Stomach (tissue), 4 donors: ENCODE measurements at regions not wholly inside any gene's neighbourhood (a gene's known extent, or its start where the extent isn't known, plus 50 kb on each side); places are given as distances from the start of the nearest gene placed in this dataset.

ENCODE experiments used
- CTCF ChIP-seq, 7 experiments: fragments of 450-650 bp in 4 of 7; fragments of 200-600 bp in 3 of 7; sonication (generic) in 3 of 7; IDR thresholded peaks; one replicate each; pipeline ENCODE4 v1.5.1; 2016 to 2019; ENCODE audit warnings: antibody characterized with exemption in 7 of 7, control low read depth in 2 of 7, mild to moderate bottlenecking in 1 of 7
- POLR2A ChIP-seq, 4 donors: fragments of 450-650 bp; IDR thresholded peaks; one replicate each; pipeline ENCODE4 v1.6.1; 2016; ENCODE audit warnings: antibody characterized with exemption in 4 of 4, control low read depth in 2 of 4, mild to moderate bottlenecking in 1 of 4, moderate library complexity in 1 of 4
- POLR2AphosphoS5 ChIP-seq, 3 donors: sonication (generic); formaldehyde crosslinking; IDR thresholded peaks; one replicate each; pipeline ENCODE4 v1.6.1; 2016; ENCODE audit warnings: antibody characterized with exemption in 3 of 3

DNA sequence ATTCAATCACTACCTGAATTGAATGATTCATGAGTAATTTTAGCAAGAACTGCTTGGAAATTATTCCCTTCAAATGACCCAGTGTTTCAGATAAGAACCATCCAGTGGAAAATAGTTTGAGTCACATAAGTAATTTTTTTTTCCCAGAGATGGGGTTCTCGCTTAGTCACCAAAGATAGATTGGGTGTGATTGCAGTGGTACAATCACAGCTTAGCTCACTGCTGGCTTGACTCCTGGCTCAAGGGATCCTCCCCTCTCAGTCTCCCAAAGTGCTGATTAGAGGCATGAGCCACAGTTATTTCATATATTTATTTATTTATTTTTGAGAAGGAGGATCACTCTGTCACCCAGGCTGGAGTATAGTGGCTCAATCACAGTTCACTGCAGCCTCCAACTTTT is 574.5 kb upstream of the ARRDC3 start:
- TF ChIP-seq CTCF (IDR thresholded peaks at IDR 0.05) = no peak
- no peak for TF ChIP-seq POLR2A (IDR thresholded peaks at IDR 0.05)
- TF ChIP-seq POLR2AphosphoS5 (IDR thresholded peaks at IDR 0.05) = no peak
